ENCODE measurements at regions not wholly inside any gene's neighbourhood (a gene's known extent, or its start where the extent isn't known, plus 50 kb on each side); places are given as distances from the start of the nearest gene placed in this dataset.

GRCh38 chrX:40474645-40475044, 106.1 kb upstream of the ATP6AP2 start:
- H4K20me1 ChIP-seq (ENCODE audit: insufficient read depth) = no peaks in the 10 kb centered on the region
- no peaks in the 10 kb centered on the region for H3K4me1 ChIP-seq (replicated peaks; ENCODE audit: insufficient read depth)
- no peaks in the 10 kb centered on the region for H3K9me2 ChIP-seq (ENCODE audit: insufficient read depth)
- no peak overlapping the region for H3K27ac ChIP-seq
- H3F3A ChIP-seq (ENCODE audit: insufficient read depth, low read depth) = no peaks in the 10 kb centered on the region
- H3K4me2 ChIP-seq = no peak overlapping the region
- CTCF ChIA-PET = no interaction called here
- no peak overlapping the region for H2AFZ ChIP-seq
- POLR2A ChIA-PET (ENCODE audit: unreplicated experiment) = no interaction called here
- H3K27me3 ChIP-seq (ENCODE audit: insufficient read depth, low read depth) = no peaks in the 10 kb centered on the region
- no peaks in the 10 kb centered on the region for H3K79me2 ChIP-seq (ENCODE audit: low read depth)
- BruUV-seq (replicated peaks) = no TSS peak
- intact Hi-C loops (cut with micrococcal nuclease; ENCODE audit: unreplicated experiment) = no loop called here
- H3K4me3 ChIP-seq = no peak overlapping the region
- H3K36me3 ChIP-seq (ENCODE audit: low read depth) = no peaks in the 10 kb centered on the region
- no peak for TF ChIP-seq CTCF (conservative IDR thresholded peaks at IDR 0.05)
- no peak for TF ChIP-seq EZH2 (IDR thresholded peaks at IDR 0.05; ENCODE audit: low read depth)
- no peak for DNase-seq
- H3K9me3 ChIP-seq (ENCODE audit: insufficient read depth, low read depth) = no peaks in the 10 kb centered on the region

- DNase-seq = no peak
- no peaks in the 10 kb centered on the region for H3K4me1 ChIP-seq (replicated peaks; ENCODE audit: insufficient read depth)
- POLR2A ChIA-PET (ENCODE audit: unreplicated experiment) = no interaction called here
- H3K27me3 ChIP-seq (ENCODE audit: insufficient read depth, low read depth) = no peaks in the 10 kb centered on the region
- no peaks in the 10 kb centered on the region for H3K36me3 ChIP-seq (ENCODE audit: low read depth)
- no peaks in the 10 kb centered on the region for H3K9me3 ChIP-seq (ENCODE audit: insufficient read depth, low read depth)
- H3F3A ChIP-seq (ENCODE audit: insufficient read depth, low read depth) = no peaks in the 10 kb centered on the region
- BruUV-seq (replicated peaks) = no TSS peak
- intact Hi-C loops (cut with micrococcal nuclease; ENCODE audit: unreplicated experiment) = no loop called here
- no peak overlapping the region for H2AFZ ChIP-seq
- no peak overlapping the region for H3K4me2 ChIP-seq
- H3K27ac ChIP-seq = no peak overlapping the region
- H4K20me1 ChIP-seq (ENCODE audit: insufficient read depth) = no peaks in the 10 kb centered on the region
- CTCF ChIA-PET = no interaction called here
- no peak overlapping the region for H3K4me3 ChIP-seq
- TF ChIP-seq CTCF (conservative IDR thresholded peaks at IDR 0.05) = no peak
- no peak for TF ChIP-seq EZH2 (IDR thresholded peaks at IDR 0.05; ENCODE audit: low read depth)
- no peaks in the 10 kb centered on the region for H3K9me2 ChIP-seq (ENCODE audit: insufficient read depth)
- H3K79me2 ChIP-seq (ENCODE audit: low read depth) = no peaks in the 10 kb centered on the region
Measured at GRCh38 chrX:40474205-40474626, 106.6 kb upstream of the ATP6AP2 start.

GRCh38 chrX:40473460-40474204, 107.1 kb upstream of the ATP6AP2 start:
- Histone ChIP-seq H3K79me2 (ENCODE audit: low read depth) (no peaks in the 10 kb centered on the region), H3K27ac (no peak overlapping the region), H3K27me3 (ENCODE audit: insufficient read depth, low read depth) (no peaks in the 10 kb centered on the region), H2AFZ (no peak overlapping the region), H3K4me3 (no peak overlapping the region), H3F3A (ENCODE audit: insufficient read depth, low read depth) (no peaks in the 10 kb centered on the region), H3K4me2 (no peak overlapping the region), H3K36me3 (ENCODE audit: low read depth) (no peaks in the 10 kb centered on the region), H3K4me1 (replicated peaks; ENCODE audit: insufficient read depth) (no peaks in the 10 kb centered on the region), H3K9me2 (ENCODE audit: insufficient read depth) (no peaks in the 10 kb centered on the region), H3K9me3 (ENCODE audit: insufficient read depth, low read depth) (no peaks in the 10 kb centered on the region), H4K20me1 (ENCODE audit: insufficient read depth) (no peaks in the 10 kb centered on the region)
- intact Hi-C loops (cut with micrococcal nuclease; ENCODE audit: unreplicated experiment) = no loop called here
- ChIA-PET POLR2A (ENCODE audit: unreplicated experiment) (no interaction called here), CTCF (no interaction called here)
- BruUV-seq (replicated peaks) = no TSS peak
- no peak for TF ChIP-seq EZH2 (IDR thresholded peaks at IDR 0.05; ENCODE audit: low read depth)
- TF ChIP-seq CTCF (conservative IDR thresholded peaks at IDR 0.05) = no peak
- no peak for DNase-seq

Measured in PC-9 (cell line).